D721Med (cell line): ENCODE measurements at regions not wholly inside any gene's neighbourhood (a gene's known extent, or its start where the extent isn't known, plus 50 kb on each side); places are given as distances from the start of the nearest gene placed in this dataset.

Experiments used
- DNase-seq: peaks from one replicate; pipeline ENCODE4 v3.0.0; 2011; ENCODE audit warnings: low spot score; ENCODE audit not compliant: insufficient read length
- FAIRE-seq: peaks from 2 replicates; lab custom pipeline; 2011; peaks lifted over from hg19 to GRCh38; lab: Jason Lieb, UNC
- TF ChIP-seq, protein P1 (sequence below): IDR thresholded peaks from 2 replicates; pipeline ENCODE4 v1.5.1; 2012; ENCODE audit warnings: mild to moderate bottlenecking, control low read depth; ENCODE audit not compliant: insufficient read depth; ENCODE audit errors: missing control alignments

DNA sequence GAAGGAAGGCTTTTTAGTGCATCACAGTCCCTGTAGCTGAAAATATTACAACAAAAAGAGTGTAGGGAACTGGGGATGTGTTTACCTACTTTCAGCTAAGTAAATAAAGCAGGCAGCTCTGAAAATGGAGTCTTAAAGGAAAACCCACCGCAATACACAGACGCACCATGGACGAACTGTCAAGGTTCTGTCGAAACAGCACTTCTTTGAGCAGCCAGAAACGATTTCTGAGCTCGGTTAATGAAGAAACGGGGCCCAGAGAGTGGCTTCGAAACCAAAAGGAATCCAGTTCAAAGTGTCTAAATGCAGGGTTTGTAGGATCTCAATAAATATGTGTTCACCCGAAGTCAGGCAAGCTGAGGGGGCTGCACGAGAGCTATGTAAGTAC, 275.4 kb upstream of the NEBL start:
- no peak for FAIRE-seq
- TF ChIP-seq, protein P1, sequence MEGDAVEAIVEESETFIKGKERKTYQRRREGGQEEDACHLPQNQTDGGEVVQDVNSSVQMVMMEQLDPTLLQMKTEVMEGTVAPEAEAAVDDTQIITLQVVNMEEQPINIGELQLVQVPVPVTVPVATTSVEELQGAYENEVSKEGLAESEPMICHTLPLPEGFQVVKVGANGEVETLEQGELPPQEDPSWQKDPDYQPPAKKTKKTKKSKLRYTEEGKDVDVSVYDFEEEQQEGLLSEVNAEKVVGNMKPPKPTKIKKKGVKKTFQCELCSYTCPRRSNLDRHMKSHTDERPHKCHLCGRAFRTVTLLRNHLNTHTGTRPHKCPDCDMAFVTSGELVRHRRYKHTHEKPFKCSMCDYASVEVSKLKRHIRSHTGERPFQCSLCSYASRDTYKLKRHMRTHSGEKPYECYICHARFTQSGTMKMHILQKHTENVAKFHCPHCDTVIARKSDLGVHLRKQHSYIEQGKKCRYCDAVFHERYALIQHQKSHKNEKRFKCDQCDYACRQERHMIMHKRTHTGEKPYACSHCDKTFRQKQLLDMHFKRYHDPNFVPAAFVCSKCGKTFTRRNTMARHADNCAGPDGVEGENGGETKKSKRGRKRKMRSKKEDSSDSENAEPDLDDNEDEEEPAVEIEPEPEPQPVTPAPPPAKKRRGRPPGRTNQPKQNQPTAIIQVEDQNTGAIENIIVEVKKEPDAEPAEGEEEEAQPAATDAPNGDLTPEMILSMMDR: no peak
- DNase-seq: no peak

GRCh38 chr10:21171936-21172541, 274.9 kb upstream of the NEBL start:
- no peak for FAIRE-seq

GRCh38 chr10:21171197-21171935, 274.3 kb upstream of the NEBL start:
- DNase-seq (no peak), FAIRE-seq (no peak)
- TF ChIP-seq, protein P1: no peak

More at GRCh38 chr10:21171936-21172541, 274.9 kb upstream of the NEBL start:
- DNase-seq: no peak
- TF ChIP-seq, protein P1: no peak

GRCh38 chr10:21170216-21170615, 273.1 kb upstream of the NEBL start:
- no peak for DNase-seq
- TF ChIP-seq, protein P1: no peak
- FAIRE-seq: no peak

GRCh38 chr10:21169271-21169670, 272.2 kb upstream of the NEBL start:
- TF ChIP-seq, protein P1: no peak
- DNase-seq (no peak), FAIRE-seq (no peak)

DNA sequence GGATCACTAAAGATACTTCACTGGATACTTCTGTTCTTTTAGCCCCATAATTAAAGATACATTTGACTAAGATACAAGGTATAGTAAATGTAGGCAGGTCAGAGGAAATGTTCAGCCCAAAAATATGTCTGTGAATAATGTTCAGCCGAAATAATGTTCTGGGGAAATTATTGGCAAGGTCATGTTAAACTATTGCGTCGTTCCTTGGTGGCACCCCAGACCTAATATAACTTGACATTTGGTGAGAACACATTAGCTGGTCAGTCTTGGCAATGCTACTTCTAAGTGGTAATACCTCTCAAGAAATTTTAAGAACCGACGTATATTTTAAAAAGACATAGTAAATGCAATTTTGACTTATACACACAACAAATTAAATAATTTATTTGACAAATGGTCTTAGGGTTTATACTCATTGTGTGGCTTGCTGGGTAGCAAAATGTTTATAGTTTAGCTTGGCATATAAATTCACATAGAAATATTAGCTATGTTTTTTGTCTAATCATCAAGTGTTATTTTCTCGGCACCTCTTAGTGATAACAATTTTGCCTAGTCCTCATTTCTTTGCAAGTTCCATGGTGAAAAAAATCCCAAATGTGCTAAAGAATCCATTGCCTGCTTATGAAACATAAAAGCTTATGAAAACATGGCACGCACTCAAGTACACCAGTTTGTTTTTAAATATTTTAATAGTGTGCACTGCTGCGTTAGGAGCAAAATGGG, 270.3 kb upstream of the NEBL start:
- TF ChIP-seq, protein P1: no peak
- no peak for FAIRE-seq
- no peak for DNase-seq
